ENCODE measurements at regions not wholly inside any gene's neighbourhood (a gene's known extent, or its start where the extent isn't known, plus 50 kb on each side); places are given as distances from the start of the nearest gene placed in this dataset.

DNA sequence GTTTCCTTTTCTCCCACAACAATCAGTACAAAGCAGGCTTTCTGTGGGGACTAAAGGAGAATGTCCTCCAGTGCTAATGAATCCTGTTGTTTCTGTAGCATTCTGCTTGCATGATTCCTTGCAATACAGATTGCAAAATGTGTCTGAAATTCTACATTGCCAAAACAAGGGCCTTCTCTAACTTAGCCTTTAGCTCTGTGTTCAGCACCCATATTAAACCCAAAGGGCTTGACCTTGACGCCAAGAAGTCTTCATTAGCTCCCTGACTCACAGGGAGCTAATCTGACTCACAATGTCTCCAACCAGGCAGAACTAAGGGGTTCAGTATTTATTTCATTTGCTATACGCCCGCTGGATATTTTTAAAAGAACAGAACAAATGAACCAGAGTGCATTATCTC lies 241.4 kb upstream of the CLNK start:
- TF ChIP-seq ZNF274 (IDR thresholded peaks at IDR 0.05; ENCODE audit: low read depth, low read length) (no peak), YY1 (IDR thresholded peaks at IDR 0.05; ENCODE audit: insufficient read depth, insufficient read length) (no peak), SUZ12 (IDR thresholded peaks at IDR 0.05; ENCODE audit: extremely low read depth, insufficient read depth, insufficient read length) (no peak)

Measured in NT2/D1 (cell line).